ENCODE measurements at regions not wholly inside any gene's neighbourhood (a gene's known extent, or its start where the extent isn't known, plus 50 kb on each side); places are given as distances from the start of the nearest gene placed in this dataset.

GRCh38 chr2:15827001-15827400 is 113.3 kb upstream of the MYCN start:
- TF ChIP-seq CTCF (IDR thresholded peaks at IDR 0.05): no peak
- no peak for TF ChIP-seq POLR2A (IDR thresholded peaks at IDR 0.05)

Measured in right lobe of liver (tissue), 4 donors.